ENCODE measurements at regions not wholly inside any gene's neighbourhood (a gene's known extent, or its start where the extent isn't known, plus 50 kb on each side); places are given as distances from the start of the nearest gene placed in this dataset.

GRCh38 chr13:64278493-64278892, 2862.8 kb upstream of the PCDH20 start:
- no peak overlapping the region for H3K27ac Mint-ChIP-seq (ENCODE audit: unreplicated experiment)
- peak; percentile 75 for DNase-seq (ENCODE audit: low read depth)

GRCh38 chr13:64277097-64277496, 2861.4 kb upstream of the PCDH20 start:
- DNase-seq (ENCODE audit: low read depth) = no peak
- no peak for FAIRE-seq
- Histone ChIP-seq H3K4me3 (ENCODE audit: insufficient read depth, low read depth, low read length) (no peak overlapping the region), H3K9ac (ENCODE audit: low read length) (no peak overlapping the region), H3K9me3 (ENCODE audit: insufficient read depth, low read depth, low read length) (peaks cover 5% of the 10 kb centered on the region), H2AFZ (ENCODE audit: low read depth, low read length) (no peak overlapping the region), H3K4me2 (ENCODE audit: low read length) (no peak overlapping the region), H4K20me1 (ENCODE audit: insufficient read depth, low read length) (no peaks in the 10 kb centered on the region), H3K27ac (ENCODE audit: low read depth, low read length) (no peak overlapping the region), H3K27me3 (ENCODE audit: insufficient read depth, low read length) (no peaks in the 10 kb centered on the region), H3K36me3 (ENCODE audit: insufficient read depth, low read length) (no peaks in the 10 kb centered on the region), H3K79me2 (ENCODE audit: insufficient read depth, low read length) (no peaks in the 10 kb centered on the region), H3K4me1 (ENCODE audit: insufficient read depth, low read length) (no peaks in the 10 kb centered on the region)
- Mint-ChIP-seq H3K4me1 (ENCODE audit: low read depth, unreplicated experiment) (no peaks in the 10 kb centered on the region), H3K4me3 (ENCODE audit: unreplicated experiment) (no peak overlapping the region), H3K9me3 (ENCODE audit: unreplicated experiment) (peaks cover 4% of the 10 kb centered on the region), H3K27me3 (ENCODE audit: low read depth, unreplicated experiment) (no peaks in the 10 kb centered on the region), H3K27ac (ENCODE audit: unreplicated experiment) (no peak overlapping the region), H3K36me3 (ENCODE audit: low read depth, unreplicated experiment) (no peaks in the 10 kb centered on the region)
- TF ChIP-seq CTCF (IDR thresholded peaks at IDR 0.05; ENCODE audit: insufficient read depth, low read depth, low read length) (no peak), EZH2 (IDR thresholded peaks at IDR 0.05; ENCODE audit: insufficient read depth, low read length) (no peak)

More at GRCh38 chr13:64278493-64278892, 2862.8 kb upstream of the PCDH20 start:
- no peaks in the 10 kb centered on the region for H3K27me3 Mint-ChIP-seq (ENCODE audit: low read depth, unreplicated experiment)
- Histone ChIP-seq H3K36me3 (ENCODE audit: insufficient read depth, low read length) (no peaks in the 10 kb centered on the region), H4K20me1 (ENCODE audit: insufficient read depth, low read length) (no peaks in the 10 kb centered on the region), H3K9ac (ENCODE audit: low read length) (no peak overlapping the region), H3K9me3 (ENCODE audit: insufficient read depth, low read depth, low read length) (peaks cover 5% of the 10 kb centered on the region), H3K27me3 (ENCODE audit: insufficient read depth, low read length) (no peaks in the 10 kb centered on the region), H3K27ac (ENCODE audit: low read depth, low read length) (peak overlapping the region; percentile 66), H3K4me1 (ENCODE audit: insufficient read depth, low read length) (no peaks in the 10 kb centered on the region), H3K4me2 (ENCODE audit: low read length) (no peak overlapping the region), H3K4me3 (ENCODE audit: insufficient read depth, low read depth, low read length) (no peak overlapping the region), H3K79me2 (ENCODE audit: insufficient read depth, low read length) (no peaks in the 10 kb centered on the region), H2AFZ (ENCODE audit: low read depth, low read length) (no peak overlapping the region)
- H3K36me3 Mint-ChIP-seq (ENCODE audit: low read depth, unreplicated experiment) = no peaks in the 10 kb centered on the region
- H3K9me3 Mint-ChIP-seq (ENCODE audit: unreplicated experiment) = peaks cover 4% of the 10 kb centered on the region
- no peak overlapping the region for H3K4me3 Mint-ChIP-seq (ENCODE audit: unreplicated experiment)
- no peaks in the 10 kb centered on the region for H3K4me1 Mint-ChIP-seq (ENCODE audit: low read depth, unreplicated experiment)
- peak; percentile 84 for FAIRE-seq
- no peak for TF ChIP-seq CTCF (IDR thresholded peaks at IDR 0.05; ENCODE audit: insufficient read depth, low read depth, low read length)
- no peak for TF ChIP-seq EZH2 (IDR thresholded peaks at IDR 0.05; ENCODE audit: insufficient read depth, low read length)

GRCh38 chr13:64276232-64276631, 2860.6 kb upstream of the PCDH20 start:
- Histone ChIP-seq H3K27me3 (ENCODE audit: insufficient read depth, low read length) (no peaks in the 10 kb centered on the region), H4K20me1 (ENCODE audit: insufficient read depth, low read length) (no peaks in the 10 kb centered on the region), H3K4me1 (ENCODE audit: insufficient read depth, low read length) (no peaks in the 10 kb centered on the region), H3K79me2 (ENCODE audit: insufficient read depth, low read length) (no peaks in the 10 kb centered on the region), H3K9ac (ENCODE audit: low read length) (no peak overlapping the region), H3K27ac (ENCODE audit: low read depth, low read length) (no peak overlapping the region), H3K36me3 (ENCODE audit: insufficient read depth, low read length) (no peaks in the 10 kb centered on the region), H3K9me3 (ENCODE audit: insufficient read depth, low read depth, low read length) (peaks cover 5% of the 10 kb centered on the region), H3K4me2 (ENCODE audit: low read length) (no peak overlapping the region), H3K4me3 (ENCODE audit: insufficient read depth, low read depth, low read length) (no peak overlapping the region), H2AFZ (ENCODE audit: low read depth, low read length) (no peak overlapping the region)
- H3K36me3 Mint-ChIP-seq (ENCODE audit: low read depth, unreplicated experiment) = no peaks in the 10 kb centered on the region
- no peak overlapping the region for H3K4me3 Mint-ChIP-seq (ENCODE audit: unreplicated experiment)
- DNase-seq (ENCODE audit: low read depth) (peak; percentile 33), FAIRE-seq (no peak)
- no peaks in the 10 kb centered on the region for H3K4me1 Mint-ChIP-seq (ENCODE audit: low read depth, unreplicated experiment)
- no peaks in the 10 kb centered on the region for H3K27me3 Mint-ChIP-seq (ENCODE audit: low read depth, unreplicated experiment)
- TF ChIP-seq CTCF (IDR thresholded peaks at IDR 0.05; ENCODE audit: insufficient read depth, low read depth, low read length) (no peak), EZH2 (IDR thresholded peaks at IDR 0.05; ENCODE audit: insufficient read depth, low read length) (no peak)
- no peak overlapping the region for H3K27ac Mint-ChIP-seq (ENCODE audit: unreplicated experiment)
- H3K9me3 Mint-ChIP-seq (ENCODE audit: unreplicated experiment) = peaks cover 4% of the 10 kb centered on the region

All from astrocyte (in vitro differentiated cells and primary cell).